GM18508 (cell line): ENCODE measurements at regions not wholly inside any gene's neighbourhood (a gene's known extent, or its start where the extent isn't known, plus 50 kb on each side); places are given as distances from the start of the nearest gene placed in this dataset.

Source experiments
- ATAC-seq: cut with Tn5 transposase; IDR thresholded peaks from one replicate; pipeline ENCODE4 v1.9.1; 2021; ENCODE audit warnings: moderate number of reproducible peaks; ENCODE audit not compliant: insufficient read depth, unreplicated experiment

GRCh38 chrX:39984191-39984956 is 113.4 kb downstream of the BCOR start:
- no peak for ATAC-seq

GRCh38 chrX:39985071-39985470 is 112.7 kb downstream of the BCOR start:
- no peak for ATAC-seq

DNA sequence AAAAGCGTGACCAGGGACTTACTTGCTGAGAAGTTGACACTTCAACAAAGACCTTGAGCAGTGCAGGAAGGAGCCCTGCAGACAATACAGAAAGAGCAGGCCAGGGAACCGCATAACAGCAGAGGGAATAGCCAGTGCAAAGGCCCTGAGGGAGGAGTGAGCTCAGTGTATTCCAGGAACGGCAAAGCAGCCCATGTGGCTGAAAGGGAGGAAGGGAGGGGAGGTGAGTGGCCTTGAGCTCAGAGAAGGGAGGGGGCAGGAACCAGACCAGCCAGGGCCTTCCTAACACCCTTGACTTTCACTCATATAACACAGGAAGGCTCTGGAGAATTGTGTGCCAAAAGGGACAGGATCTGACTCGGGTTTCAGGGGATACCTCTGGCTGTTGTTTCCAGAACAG is 112.2 kb downstream of the BCOR start:
- ATAC-seq = no peak

- no peak for ATAC-seq
These were observed 109.3 kb downstream of the BCOR start for GRCh38 chrX:39988496-39988895.

DNA sequence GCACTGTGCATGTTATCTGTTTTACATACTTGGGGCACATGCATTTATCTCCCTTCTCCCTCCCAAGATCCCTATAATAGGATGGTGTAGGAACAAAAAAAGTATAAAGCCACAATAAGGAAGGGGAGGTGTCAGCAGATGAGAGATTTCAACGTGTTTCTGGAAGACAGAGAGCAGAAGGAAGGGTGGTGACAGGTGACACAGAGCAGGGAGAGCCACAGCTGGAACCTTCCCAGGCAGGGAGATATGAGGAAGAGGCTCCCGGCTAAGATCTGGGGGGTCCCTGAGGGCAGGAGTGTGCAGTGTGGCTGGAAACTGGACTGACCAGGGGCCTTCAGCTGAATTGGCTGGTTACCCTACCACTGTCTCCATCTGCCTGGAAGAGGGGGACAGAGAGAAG is 107.4 kb downstream of the BCOR start:
- ATAC-seq = no peak

DNA sequence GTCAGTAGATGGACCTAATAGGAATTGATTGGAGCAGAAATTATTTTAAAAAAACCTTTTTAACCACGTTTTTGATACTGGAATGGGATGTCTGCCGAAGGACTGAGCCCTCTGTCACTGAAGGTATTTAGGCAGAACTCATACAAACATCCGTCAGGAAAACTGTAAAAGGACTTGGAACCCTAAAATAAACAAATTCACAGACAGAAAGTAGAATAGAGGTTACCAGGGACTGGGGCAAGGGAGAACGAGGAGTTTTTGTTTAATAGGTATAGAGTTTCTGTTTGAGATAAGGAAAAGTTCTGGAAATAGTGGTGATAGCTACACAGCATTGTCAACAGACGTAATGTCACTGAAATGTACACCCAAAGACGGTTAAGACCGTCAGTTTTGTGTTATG is 105.5 kb downstream of the BCOR start:
- no peak for ATAC-seq

GRCh38 chrX:39995457-39995856 is 102.3 kb downstream of the BCOR start:
- no peak for ATAC-seq

DNA sequence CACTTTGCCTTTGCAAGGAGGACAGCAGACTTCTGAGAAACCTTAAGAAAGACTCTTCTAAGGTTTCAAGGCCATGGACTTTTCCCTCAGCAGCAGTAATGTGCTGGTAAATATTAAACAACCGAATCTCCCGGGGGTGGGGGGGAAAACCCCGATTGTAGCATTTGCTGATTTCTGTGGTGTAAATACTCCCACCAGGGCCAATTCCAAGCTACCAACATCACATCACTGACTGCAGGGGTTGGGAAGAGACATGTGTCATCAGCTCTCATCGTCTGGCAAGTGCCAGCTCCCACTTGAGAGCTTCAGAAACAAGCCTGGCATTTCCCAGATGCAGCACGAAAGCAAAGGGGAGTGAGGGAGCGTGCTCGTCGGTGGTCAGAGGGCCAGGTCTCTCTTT is 101.2 kb downstream of the BCOR start:
- no peak for ATAC-seq

DNA sequence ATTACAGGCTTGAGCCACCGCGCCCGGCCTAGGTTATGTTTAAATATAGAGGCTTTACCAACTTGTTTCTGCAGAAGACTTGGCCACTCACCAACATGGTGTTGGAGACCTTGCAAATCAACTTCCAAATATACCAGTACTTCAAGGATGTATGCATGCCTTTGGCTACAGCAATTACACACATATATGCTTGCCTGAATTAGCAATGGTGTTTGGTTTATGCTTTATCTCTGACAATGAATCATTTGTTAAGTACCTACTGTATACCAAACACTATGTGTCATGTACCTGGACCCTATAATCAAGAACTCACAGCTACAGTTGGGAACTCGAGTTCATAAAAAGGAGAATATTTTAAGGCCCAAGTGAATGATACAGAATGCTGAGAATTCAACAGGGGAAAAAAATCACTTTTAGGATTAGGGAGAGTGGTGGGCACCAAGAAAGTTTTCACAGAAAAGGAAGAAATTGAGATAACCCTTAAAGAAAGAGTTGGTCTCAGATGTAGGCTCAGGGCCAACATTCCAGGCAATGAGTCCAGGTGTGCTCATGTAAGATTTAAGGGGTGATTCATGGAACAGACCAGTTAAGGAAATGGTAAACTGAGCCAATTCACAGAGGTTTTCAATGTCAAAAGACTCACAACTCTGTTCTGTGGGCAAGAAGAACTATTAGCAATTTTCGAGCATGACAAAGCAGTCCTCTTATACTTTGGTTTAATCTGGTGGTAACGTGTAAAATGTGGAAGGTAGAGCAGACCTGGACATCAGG is 98.9 kb downstream of the BCOR start:
- ATAC-seq = no peak
